Omental fat pad (tissue), 3 donors: ENCODE measurements at regions not wholly inside any gene's neighbourhood (a gene's known extent, or its start where the extent isn't known, plus 50 kb on each side); places are given as distances from the start of the nearest gene placed in this dataset.

ENCODE experiments used
- ATAC-seq: fragments of 150-250 bp; one replicate; pipeline ENCODE4 v1.9.1; 2016; ENCODE audit warnings: mild to moderate bottlenecking, moderate library complexity; ENCODE audit not compliant: low FRiP score
- DNase-seq: peaks from one replicate; pipeline ENCODE4 v3.0.0-alpha.2; 2019; ENCODE audit warnings: low spot score
- TF ChIP-seq, protein P1 (sequence below), 3 donors: fragments of 450-650 bp; IDR thresholded peaks; one replicate each; pipeline ENCODE4 v1.5.1; 2016 to 2017; ENCODE audit warnings: antibody characterized with exemption in 3 of 3, mild to moderate bottlenecking in 3 of 3, moderate library complexity in 2 of 3

DNA sequence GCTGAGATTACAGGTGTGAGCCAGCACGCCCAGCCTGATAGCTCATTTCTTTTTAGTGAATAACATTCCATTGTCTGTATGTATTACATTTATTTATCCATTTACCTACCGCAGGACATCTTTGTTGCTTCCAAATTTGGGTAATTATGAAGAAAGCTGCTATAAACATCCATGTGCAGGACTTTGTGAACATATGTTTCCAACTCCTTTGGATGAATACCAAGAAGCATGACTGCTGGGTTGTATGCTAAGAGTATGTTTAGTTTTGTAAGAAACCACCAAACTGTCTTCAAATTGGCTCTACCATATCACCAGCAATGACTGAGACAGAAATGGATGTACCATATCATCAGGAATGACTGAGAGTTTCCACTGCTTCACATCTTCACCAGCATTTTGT lies 200.2 kb upstream of the TMEM196 start:
- TF ChIP-seq, protein P1, sequence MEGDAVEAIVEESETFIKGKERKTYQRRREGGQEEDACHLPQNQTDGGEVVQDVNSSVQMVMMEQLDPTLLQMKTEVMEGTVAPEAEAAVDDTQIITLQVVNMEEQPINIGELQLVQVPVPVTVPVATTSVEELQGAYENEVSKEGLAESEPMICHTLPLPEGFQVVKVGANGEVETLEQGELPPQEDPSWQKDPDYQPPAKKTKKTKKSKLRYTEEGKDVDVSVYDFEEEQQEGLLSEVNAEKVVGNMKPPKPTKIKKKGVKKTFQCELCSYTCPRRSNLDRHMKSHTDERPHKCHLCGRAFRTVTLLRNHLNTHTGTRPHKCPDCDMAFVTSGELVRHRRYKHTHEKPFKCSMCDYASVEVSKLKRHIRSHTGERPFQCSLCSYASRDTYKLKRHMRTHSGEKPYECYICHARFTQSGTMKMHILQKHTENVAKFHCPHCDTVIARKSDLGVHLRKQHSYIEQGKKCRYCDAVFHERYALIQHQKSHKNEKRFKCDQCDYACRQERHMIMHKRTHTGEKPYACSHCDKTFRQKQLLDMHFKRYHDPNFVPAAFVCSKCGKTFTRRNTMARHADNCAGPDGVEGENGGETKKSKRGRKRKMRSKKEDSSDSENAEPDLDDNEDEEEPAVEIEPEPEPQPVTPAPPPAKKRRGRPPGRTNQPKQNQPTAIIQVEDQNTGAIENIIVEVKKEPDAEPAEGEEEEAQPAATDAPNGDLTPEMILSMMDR (IDR thresholded peaks at IDR 0.05): no peak
- ATAC-seq (no peak), DNase-seq (no peak)

DNA sequence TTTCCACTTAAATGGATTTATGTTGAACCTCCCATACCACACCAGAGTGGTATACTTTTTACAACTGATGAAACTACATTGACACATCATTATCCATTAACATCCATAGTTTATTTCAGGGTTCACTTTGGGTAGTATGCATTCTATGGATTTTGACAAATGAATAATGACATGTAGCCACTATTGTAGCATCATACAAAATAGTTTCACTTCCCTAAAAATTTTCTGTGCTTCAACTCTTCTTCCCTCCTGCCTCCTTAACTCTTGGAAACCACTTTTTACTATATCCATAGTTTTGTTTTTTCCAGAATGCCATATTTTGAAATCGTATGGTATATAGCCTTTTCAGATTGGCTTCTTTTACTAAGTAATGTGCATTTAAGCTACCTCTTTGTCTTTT lies 199.5 kb upstream of the TMEM196 start:
- no peak for DNase-seq
- TF ChIP-seq, protein P1 (IDR thresholded peaks at IDR 0.05): no peak
- ATAC-seq: no peak

DNA sequence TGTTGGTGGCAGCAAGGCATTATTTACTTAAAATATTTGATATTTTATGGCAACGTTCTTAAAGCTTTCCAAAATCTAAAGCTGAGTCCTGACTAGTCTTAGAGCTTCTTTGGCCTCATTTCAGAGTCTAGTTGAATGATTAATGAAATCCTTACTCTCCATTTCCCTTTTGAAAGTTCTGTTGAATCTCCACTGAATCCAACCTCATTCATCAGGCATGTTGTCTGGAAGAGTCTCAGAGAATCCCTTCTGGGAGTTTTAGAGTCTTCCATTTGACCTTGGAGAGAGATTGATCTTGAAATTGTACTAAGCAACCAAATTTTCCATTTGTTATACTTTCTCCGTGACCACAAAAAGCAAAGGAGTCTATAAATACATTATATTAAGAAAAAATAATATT lies 198.5 kb upstream of the TMEM196 start:
- DNase-seq: no peak
- ATAC-seq: no peak
- TF ChIP-seq, protein P1 (IDR thresholded peaks at IDR 0.05): no peak

DNA sequence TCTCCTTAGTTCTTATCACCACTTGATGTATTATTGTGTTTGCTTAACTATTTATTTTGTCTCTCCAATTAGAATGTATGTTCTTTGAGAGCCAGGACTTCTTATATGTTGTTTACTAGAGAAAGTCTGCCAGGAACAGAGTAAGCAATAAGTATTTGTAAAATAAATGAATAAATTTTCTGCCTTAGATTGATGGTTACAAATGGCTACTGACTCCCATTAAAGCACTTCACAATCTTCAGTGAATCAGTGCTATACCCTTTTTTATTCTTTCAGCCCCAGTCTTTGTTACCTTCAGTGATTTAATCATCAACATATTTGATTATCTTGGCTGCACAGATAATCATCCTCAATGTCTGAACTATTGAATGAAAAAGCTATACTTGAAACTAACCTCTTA lies 197.1 kb upstream of the TMEM196 start:
- TF ChIP-seq, protein P1 (IDR thresholded peaks at IDR 0.05): no peak
- DNase-seq (no peak), ATAC-seq (no peak)

DNA sequence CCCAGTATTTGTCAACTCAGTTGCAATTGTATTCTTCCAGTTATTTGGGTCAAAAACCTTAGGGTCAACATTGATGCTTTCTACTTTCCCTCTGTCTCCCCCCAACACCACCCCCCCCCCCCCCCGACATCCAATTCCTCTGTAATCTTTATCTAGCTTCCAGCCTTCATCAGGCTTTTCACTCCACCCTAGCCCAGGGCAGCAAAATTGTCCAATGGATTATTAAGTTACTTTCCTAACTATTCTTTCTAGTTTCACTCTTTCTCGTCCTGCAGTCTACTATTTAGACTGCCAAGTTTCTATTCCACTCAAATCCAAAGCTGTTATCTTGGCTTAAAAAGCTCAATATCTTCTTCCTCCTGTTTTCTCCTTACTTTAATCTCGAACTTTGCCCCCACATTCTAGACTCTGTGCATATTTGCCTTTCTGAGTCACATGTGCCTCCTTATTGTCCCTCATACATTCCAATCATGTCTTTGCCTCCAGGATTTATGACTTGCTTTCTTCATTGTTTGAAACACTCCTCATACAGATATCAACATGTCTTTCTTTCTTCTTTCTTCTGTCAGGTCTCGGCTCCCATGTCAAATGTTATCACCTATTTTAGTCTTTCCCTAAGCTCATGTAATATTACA lies 196.6 kb upstream of the TMEM196 start:
- DNase-seq (no peak), ATAC-seq (no peak)
- TF ChIP-seq, protein P1 (IDR thresholded peaks at IDR 0.05): no peak

DNA sequence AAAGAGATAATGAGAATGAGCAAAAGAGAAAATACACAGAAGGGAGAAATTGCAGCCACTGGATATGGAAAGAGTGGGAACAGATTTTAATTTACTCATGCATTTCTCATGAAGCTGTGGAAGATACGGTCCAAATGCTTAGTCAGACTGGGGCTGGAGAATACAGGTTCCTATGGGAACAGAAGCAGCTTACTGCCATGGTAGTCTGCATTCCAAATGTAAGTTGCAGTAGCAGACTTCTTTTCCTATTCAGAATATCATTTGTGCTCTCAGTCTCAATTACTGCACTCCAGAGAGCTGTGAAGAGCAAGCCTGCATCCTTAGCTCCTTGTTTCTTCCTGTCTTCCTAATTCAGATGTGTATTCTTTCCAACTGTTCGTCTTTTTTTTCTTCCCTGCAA lies 190.8 kb upstream of the TMEM196 start:
- TF ChIP-seq, protein P1 (IDR thresholded peaks at IDR 0.05): no peak
- DNase-seq: no peak
- ATAC-seq: no peak

DNA sequence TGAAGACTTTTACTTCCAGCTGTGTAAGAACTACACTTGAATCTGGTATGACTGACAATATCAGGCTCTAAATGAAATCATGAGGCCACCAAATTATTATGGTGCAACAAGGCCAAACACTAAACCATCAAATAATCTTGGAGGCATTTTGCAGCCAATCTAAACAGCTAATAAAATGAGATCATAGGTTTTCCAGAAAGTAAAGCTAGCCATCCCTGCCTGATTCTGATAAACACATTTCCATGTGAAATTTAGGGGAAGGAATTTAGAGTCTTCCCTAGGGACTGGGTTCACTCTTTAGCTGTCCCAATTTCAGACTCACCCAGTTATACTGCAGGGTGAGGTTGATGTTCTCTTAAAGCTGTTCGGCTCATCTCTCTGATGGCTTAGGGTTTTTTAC lies 190.3 kb upstream of the TMEM196 start:
- TF ChIP-seq, protein P1 (IDR thresholded peaks at IDR 0.05): no peak
- no peak for ATAC-seq

More for the DNA sequence above, 190.3 kb upstream of the TMEM196 start:
- no peak for DNase-seq
